ENCODE measurements at regions not wholly inside any gene's neighbourhood (a gene's known extent, or its start where the extent isn't known, plus 50 kb on each side); places are given as distances from the start of the nearest gene placed in this dataset.

DNA sequence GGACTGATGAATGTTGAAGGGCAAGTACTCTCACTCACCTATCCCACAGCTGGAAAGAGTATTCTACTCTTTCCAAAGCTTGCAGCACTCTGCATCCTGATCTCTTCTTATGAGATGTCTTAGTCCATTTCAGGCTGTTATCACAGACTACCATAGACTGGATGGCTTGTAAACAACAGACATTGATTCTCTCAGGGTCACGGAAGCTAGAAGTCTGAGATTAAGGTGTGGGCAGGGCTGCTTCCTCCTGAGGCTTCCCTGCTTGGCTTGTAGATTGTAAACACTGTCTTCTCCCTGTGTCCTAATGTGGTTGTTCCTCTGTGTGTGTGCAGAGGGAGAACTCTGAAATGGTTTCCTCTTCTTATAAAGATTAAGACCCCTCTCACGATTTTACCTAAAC, 131.2 kb downstream of the MXRA5 start:
- no peaks in the 10 kb centered on the region for H3K27me3 ChIP-seq (ENCODE audit: insufficient read depth)
- TF ChIP-seq NRF1 (IDR thresholded peaks at IDR 0.05; ENCODE audit: low read depth, low read length), result no peak
- TF ChIP-seq ELF1 (IDR thresholded peaks at IDR 0.05), result no peak
- no peak for TF ChIP-seq RXRA (IDR thresholded peaks at IDR 0.05; ENCODE audit: borderline replicate concordance, low read depth)
- TF ChIP-seq MXI1 (IDR thresholded peaks at IDR 0.05; ENCODE audit: low read depth, low read length), result no peak
- TF ChIP-seq TEAD4 (IDR thresholded peaks at IDR 0.05; ENCODE audit: borderline replicate concordance, insufficient read depth), result no peak
- TF ChIP-seq TCF12 (IDR thresholded peaks at IDR 0.05), result no peak
- no peak for TF ChIP-seq JUND (IDR thresholded peaks at IDR 0.05)
- TF ChIP-seq, protein P1, sequence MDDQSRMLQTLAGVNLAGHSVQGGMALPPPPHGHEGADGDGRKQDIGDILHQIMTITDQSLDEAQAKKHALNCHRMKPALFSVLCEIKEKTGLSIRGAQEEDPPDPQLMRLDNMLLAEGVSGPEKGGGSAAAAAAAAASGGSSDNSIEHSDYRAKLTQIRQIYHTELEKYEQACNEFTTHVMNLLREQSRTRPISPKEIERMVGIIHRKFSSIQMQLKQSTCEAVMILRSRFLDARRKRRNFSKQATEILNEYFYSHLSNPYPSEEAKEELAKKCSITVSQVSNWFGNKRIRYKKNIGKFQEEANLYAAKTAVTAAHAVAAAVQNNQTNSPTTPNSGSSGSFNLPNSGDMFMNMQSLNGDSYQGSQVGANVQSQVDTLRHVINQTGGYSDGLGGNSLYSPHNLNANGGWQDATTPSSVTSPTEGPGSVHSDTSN (IDR thresholded peaks at IDR 0.05), result no peak
- TF ChIP-seq, protein P2, sequence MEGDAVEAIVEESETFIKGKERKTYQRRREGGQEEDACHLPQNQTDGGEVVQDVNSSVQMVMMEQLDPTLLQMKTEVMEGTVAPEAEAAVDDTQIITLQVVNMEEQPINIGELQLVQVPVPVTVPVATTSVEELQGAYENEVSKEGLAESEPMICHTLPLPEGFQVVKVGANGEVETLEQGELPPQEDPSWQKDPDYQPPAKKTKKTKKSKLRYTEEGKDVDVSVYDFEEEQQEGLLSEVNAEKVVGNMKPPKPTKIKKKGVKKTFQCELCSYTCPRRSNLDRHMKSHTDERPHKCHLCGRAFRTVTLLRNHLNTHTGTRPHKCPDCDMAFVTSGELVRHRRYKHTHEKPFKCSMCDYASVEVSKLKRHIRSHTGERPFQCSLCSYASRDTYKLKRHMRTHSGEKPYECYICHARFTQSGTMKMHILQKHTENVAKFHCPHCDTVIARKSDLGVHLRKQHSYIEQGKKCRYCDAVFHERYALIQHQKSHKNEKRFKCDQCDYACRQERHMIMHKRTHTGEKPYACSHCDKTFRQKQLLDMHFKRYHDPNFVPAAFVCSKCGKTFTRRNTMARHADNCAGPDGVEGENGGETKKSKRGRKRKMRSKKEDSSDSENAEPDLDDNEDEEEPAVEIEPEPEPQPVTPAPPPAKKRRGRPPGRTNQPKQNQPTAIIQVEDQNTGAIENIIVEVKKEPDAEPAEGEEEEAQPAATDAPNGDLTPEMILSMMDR (IDR thresholded peaks at IDR 0.05), result no peak
- no peak for TF ChIP-seq SMC3 (IDR thresholded peaks at IDR 0.05; ENCODE audit: low read depth, low read length)
- TF ChIP-seq, protein P3, sequence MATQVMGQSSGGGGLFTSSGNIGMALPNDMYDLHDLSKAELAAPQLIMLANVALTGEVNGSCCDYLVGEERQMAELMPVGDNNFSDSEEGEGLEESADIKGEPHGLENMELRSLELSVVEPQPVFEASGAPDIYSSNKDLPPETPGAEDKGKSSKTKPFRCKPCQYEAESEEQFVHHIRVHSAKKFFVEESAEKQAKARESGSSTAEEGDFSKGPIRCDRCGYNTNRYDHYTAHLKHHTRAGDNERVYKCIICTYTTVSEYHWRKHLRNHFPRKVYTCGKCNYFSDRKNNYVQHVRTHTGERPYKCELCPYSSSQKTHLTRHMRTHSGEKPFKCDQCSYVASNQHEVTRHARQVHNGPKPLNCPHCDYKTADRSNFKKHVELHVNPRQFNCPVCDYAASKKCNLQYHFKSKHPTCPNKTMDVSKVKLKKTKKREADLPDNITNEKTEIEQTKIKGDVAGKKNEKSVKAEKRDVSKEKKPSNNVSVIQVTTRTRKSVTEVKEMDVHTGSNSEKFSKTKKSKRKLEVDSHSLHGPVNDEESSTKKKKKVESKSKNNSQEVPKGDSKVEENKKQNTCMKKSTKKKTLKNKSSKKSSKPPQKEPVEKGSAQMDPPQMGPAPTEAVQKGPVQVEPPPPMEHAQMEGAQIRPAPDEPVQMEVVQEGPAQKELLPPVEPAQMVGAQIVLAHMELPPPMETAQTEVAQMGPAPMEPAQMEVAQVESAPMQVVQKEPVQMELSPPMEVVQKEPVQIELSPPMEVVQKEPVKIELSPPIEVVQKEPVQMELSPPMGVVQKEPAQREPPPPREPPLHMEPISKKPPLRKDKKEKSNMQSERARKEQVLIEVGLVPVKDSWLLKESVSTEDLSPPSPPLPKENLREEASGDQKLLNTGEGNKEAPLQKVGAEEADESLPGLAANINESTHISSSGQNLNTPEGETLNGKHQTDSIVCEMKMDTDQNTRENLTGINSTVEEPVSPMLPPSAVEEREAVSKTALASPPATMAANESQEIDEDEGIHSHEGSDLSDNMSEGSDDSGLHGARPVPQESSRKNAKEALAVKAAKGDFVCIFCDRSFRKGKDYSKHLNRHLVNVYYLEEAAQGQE (IDR thresholded peaks at IDR 0.05; ENCODE audit: low read depth, low read length), result no peak
- TF ChIP-seq GATA2 (CRISPR knock-in tag; IDR thresholded peaks at IDR 0.05), result no peak
- TF ChIP-seq RAD21 (IDR thresholded peaks at IDR 0.05; ENCODE audit: low read length), result no peak
- TF ChIP-seq CHD2 (IDR thresholded peaks at IDR 0.05; ENCODE audit: low read length, partially characterized antibody), result no peak
- no peak for TF ChIP-seq TAF1 (IDR thresholded peaks at IDR 0.05; ENCODE audit: borderline replicate concordance, low read depth, low read length)
- TF ChIP-seq YY1 (IDR thresholded peaks at IDR 0.05; ENCODE audit: low read depth), result no peak
- H3K9me2 ChIP-seq, result no peaks in the 10 kb centered on the region
- no peaks in the 10 kb centered on the region for H3K9me3 ChIP-seq
- CTCF ChIA-PET, result no interaction called here
- no peaks in the 10 kb centered on the region for H3K4me1 ChIP-seq (ENCODE audit: control insufficient read depth in 1 of 2, insufficient read depth in 2 of 2, low read depth in 1 of 2, low read length in 1 of 2)
- no peaks in the 10 kb centered on the region for H3K36me3 ChIP-seq (replicated peaks in 1 of 2; ENCODE audit: control insufficient read depth in 1 of 2, insufficient read depth in 2 of 2, low read length in 1 of 2)
- 12% methylated on average over 2 of the region's 2 CpGs for WGBS (ENCODE audit: low lambda C conversion rate)
- H3K4me2 ChIP-seq, result no peak overlapping the region
- H3K4me3 ChIP-seq (ENCODE audit: low read depth in 2 of 2, low read length in 1 of 2), result no peak overlapping the region
- H4K20me1 ChIP-seq (ENCODE audit: insufficient read depth), result no peaks in the 10 kb centered on the region
- H3K9ac ChIP-seq, result no peak overlapping the region
- H3K79me2 ChIP-seq (ENCODE audit: insufficient read depth), result no peaks in the 10 kb centered on the region
- no peak overlapping the region for H2AFZ ChIP-seq (ENCODE audit: low read depth)
- no peak for DNase-seq
- POLR2A ChIA-PET, result no interaction called here
- no peak overlapping the region for H3K27ac ChIP-seq (ENCODE audit: low read depth in 2 of 2, low read length in 1 of 2)
- H3F3A ChIP-seq (replicated peaks; ENCODE audit: insufficient read depth), result no peaks in the 10 kb centered on the region

Measured in SK-N-SH (cell line).